CD4-positive, alpha-beta T cell (primary cell): ENCODE measurements at regions not wholly inside any gene's neighbourhood (a gene's known extent, or its start where the extent isn't known, plus 50 kb on each side); places are given as distances from the start of the nearest gene placed in this dataset.

Experiments
- ATAC-seq: fragments of 200-7000 bp; cut with Tn5 transposase; one replicate; pipeline ENCODE4 v1.10.0; 2022; ENCODE audit warnings: mild to moderate bottlenecking; ENCODE audit not compliant: poor library complexity
- CTCF ChIA-PET: fragments of 350-600 bp; sonication (Branson Sonifier 250); formaldehyde crosslinking; loops from one replicate; lab custom pipeline; 2021; ENCODE audit warnings: antibody characterized with exemption, inconsistent platforms; lab: Charles Lee
- POLR2A ChIA-PET: fragments of 350-600 bp; sonication (Branson Sonifier 250); formaldehyde crosslinking; loops from one replicate; lab custom pipeline; 2021; ENCODE audit warnings: antibody characterized with exemption, inconsistent platforms; lab: Charles Lee
- DNase-seq, 14 experiments: peaks; one replicate each; pipeline ENCODE4 v3.0.0-alpha.2; 2013 to 2020; ENCODE audit warnings: mixed read lengths in 2 of 14
- H3K27ac ChIP-seq, 2 donors: one replicate each; pipeline versions ENCODE4 v1.5.1 to v1.7.0; 2013; ENCODE audit warnings: low read length in 2 of 2, low read depth in 1 of 2, mild to moderate bottlenecking in 1 of 2
- H3K27me3 ChIP-seq, 2 experiments: 1 replicate in 1 of 2; 2 replicates in 1 of 2; pipeline versions ENCODE4 v1.6.1 to v1.7.0; 2013; ENCODE audit warnings: low read length in 2 of 2, control low read depth in 1 of 2, mild to moderate bottlenecking in 1 of 2, moderate library complexity in 1 of 2; ENCODE audit not compliant: insufficient read depth in 2 of 2, control insufficient read depth in 1 of 2
- H3K36me3 ChIP-seq: one replicate; pipeline ENCODE4 v1.6.1; 2013; ENCODE audit warnings: low read length, control low read depth; ENCODE audit not compliant: insufficient read depth
- H3K4me1 ChIP-seq: one replicate; pipeline ENCODE4 v1.6.1; 2013; ENCODE audit warnings: low read length, control low read depth; ENCODE audit not compliant: insufficient read depth
- H3K4me3 ChIP-seq: one replicate; pipeline ENCODE4 v1.5.1; 2013; ENCODE audit warnings: mild to moderate bottlenecking, low read length, moderate library complexity
- H3K9me3 ChIP-seq, 2 experiments: 1 replicate in 1 of 2; 2 replicates in 1 of 2; pipeline versions ENCODE4 v1.6.1 to v1.7.0; 2013; ENCODE audit warnings: low read length in 2 of 2, mild to moderate bottlenecking in 2 of 2, control low read depth in 1 of 2, moderate library complexity in 1 of 2; ENCODE audit not compliant: control insufficient read depth in 1 of 2, insufficient read depth in 1 of 2
- H3K27ac Mint-ChIP-seq: one replicate; pipeline ENCODE4 v1.8.0; 2020; ENCODE audit warnings: mixed read lengths
- H3K27me3 Mint-ChIP-seq: one replicate; pipeline ENCODE4 v1.8.0; 2021; ENCODE audit warnings: mixed read lengths
- H3K36me3 Mint-ChIP-seq: one replicate; pipeline ENCODE4 v1.8.0; 2021; ENCODE audit warnings: low read depth, mixed read lengths
- H3K4me1 Mint-ChIP-seq: one replicate; pipeline ENCODE4 v1.8.0; 2021; ENCODE audit warnings: low read depth, mixed read lengths
- H3K4me3 Mint-ChIP-seq: one replicate; pipeline ENCODE4 v1.8.0; 2020; ENCODE audit warnings: mild to moderate bottlenecking, mixed read lengths
- H3K9me3 Mint-ChIP-seq: one replicate; pipeline ENCODE4 v1.8.0; 2020; ENCODE audit warnings: mixed read lengths
- intact Hi-C, 2 experiments: fragments of 100-400 bp; cut with DNase I in 1 of 2; cut with micrococcal nuclease in 1 of 2; formaldehyde crosslinking; loops; one replicate each; pipeline versions ENCODE4 v1.15.1 to v1.9.0; 2023 to 2025; cut with DNase I, micrococcal nuclease
- TF ChIP-seq, protein P1 (sequence below): fragments of 200-600 bp; IDR thresholded peaks from one replicate; pipeline ENCODE4 v1.8.0; 2022; ENCODE audit warnings: antibody characterized with exemption, mild to moderate bottlenecking

DNA sequence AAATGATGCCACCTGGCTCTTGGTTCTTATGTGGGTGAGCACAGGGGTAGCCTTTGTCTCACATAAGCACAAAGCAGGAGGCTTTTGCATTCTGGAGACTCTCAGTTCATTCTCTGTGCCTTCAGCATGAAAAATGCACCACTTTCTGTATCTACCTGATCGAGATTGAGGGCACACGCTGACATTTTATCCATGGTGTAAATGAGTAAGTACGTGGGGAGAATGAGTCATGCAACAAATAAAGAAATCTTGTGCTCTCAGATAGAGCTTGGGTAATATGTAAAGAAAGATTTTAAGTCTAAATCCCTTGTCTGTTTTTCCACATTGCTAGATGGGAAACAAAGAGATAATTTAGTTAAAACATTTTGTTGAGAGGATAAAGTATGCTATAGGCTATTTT, 607.2 kb upstream of the WWC1 start:
- Mint-ChIP-seq H3K4me1 (no peaks in the 10 kb centered on the region), H3K27me3 (no peaks in the 10 kb centered on the region), H3K4me3 (no peak overlapping the region), H3K36me3 (no peaks in the 10 kb centered on the region), H3K27ac (no peak overlapping the region), H3K9me3 (peaks cover 15% of the 10 kb centered on the region)
- intact Hi-C loops, result no loop called here
- ATAC-seq (no peak), DNase-seq (no peak)
- Histone ChIP-seq H3K4me1 (no peaks in the 10 kb centered on the region), H3K36me3 (no peaks in the 10 kb centered on the region), H3K9me3 (peaks cover 0 to 8% of the 10 kb centered on the region in 2 experiments), H3K27me3 (no peaks in the 10 kb centered on the region), H3K4me3 (no peak overlapping the region), H3K27ac (no peak overlapping the region)
- TF ChIP-seq, protein P1, sequence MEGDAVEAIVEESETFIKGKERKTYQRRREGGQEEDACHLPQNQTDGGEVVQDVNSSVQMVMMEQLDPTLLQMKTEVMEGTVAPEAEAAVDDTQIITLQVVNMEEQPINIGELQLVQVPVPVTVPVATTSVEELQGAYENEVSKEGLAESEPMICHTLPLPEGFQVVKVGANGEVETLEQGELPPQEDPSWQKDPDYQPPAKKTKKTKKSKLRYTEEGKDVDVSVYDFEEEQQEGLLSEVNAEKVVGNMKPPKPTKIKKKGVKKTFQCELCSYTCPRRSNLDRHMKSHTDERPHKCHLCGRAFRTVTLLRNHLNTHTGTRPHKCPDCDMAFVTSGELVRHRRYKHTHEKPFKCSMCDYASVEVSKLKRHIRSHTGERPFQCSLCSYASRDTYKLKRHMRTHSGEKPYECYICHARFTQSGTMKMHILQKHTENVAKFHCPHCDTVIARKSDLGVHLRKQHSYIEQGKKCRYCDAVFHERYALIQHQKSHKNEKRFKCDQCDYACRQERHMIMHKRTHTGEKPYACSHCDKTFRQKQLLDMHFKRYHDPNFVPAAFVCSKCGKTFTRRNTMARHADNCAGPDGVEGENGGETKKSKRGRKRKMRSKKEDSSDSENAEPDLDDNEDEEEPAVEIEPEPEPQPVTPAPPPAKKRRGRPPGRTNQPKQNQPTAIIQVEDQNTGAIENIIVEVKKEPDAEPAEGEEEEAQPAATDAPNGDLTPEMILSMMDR, result no peak
- CTCF ChIA-PET, result no interaction called here
- POLR2A ChIA-PET, result no interaction called here

DNA sequence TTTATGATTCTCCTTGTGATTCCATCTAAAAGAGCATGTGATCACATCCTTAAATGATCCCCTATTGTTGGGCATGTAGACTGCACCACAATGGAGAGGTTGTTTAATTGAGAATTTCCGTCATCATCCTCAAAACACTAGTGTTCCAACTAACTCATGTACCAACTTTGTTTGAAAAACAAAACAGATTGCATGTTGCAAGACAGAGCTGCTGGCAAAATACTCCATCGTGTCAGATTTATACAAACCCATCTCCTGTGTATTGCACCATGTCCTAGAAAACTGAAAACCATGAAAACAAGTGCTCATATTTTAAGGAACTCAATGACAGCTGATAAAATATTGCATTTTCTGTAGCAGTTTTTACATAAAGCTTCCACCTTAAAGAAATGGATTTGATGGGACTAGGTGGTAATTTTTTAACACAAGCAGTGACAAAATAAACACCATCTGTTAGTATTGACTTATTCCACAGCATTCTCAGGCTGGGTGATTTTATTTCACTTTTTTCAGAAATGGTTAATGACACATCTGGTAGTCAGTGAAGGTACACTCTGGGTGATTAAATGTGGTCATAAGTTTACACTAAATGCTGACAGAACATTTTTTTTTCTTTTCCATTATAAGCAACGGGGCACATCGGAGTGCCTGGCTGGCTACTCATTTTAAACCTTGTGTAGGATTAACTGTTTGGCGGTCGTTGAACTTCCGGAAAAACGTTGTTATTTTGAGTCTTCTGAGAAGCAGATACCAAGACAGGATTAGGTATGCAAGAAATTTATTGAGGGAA, 602.9 kb upstream of the WWC1 start:
- intact Hi-C loops, result no loop called here
- H3K9me3 ChIP-seq, result peaks cover 0 to 3% of the 10 kb centered on the region in 2 experiments
- no peak for DNase-seq
- ATAC-seq, result no peak
- H3K9me3 Mint-ChIP-seq, result peaks cover 2% of the 10 kb centered on the region
- no peak overlapping the region for H3K27ac ChIP-seq
- TF ChIP-seq, protein P1, result no peak
- no peak overlapping the region for H3K27ac Mint-ChIP-seq
- CTCF ChIA-PET, result no interaction called here
- H3K36me3 Mint-ChIP-seq, result no peaks in the 10 kb centered on the region
- no peak overlapping the region for H3K4me3 ChIP-seq
- H3K4me3 Mint-ChIP-seq, result no peak overlapping the region
- POLR2A ChIA-PET, result no interaction called here
- H3K4me1 Mint-ChIP-seq, result no peaks in the 10 kb centered on the region
- no peaks in the 10 kb centered on the region for H3K36me3 ChIP-seq
- no peaks in the 10 kb centered on the region for H3K4me1 ChIP-seq
- H3K27me3 ChIP-seq, result no peaks in the 10 kb centered on the region
- H3K27me3 Mint-ChIP-seq, result no peaks in the 10 kb centered on the region

DNA sequence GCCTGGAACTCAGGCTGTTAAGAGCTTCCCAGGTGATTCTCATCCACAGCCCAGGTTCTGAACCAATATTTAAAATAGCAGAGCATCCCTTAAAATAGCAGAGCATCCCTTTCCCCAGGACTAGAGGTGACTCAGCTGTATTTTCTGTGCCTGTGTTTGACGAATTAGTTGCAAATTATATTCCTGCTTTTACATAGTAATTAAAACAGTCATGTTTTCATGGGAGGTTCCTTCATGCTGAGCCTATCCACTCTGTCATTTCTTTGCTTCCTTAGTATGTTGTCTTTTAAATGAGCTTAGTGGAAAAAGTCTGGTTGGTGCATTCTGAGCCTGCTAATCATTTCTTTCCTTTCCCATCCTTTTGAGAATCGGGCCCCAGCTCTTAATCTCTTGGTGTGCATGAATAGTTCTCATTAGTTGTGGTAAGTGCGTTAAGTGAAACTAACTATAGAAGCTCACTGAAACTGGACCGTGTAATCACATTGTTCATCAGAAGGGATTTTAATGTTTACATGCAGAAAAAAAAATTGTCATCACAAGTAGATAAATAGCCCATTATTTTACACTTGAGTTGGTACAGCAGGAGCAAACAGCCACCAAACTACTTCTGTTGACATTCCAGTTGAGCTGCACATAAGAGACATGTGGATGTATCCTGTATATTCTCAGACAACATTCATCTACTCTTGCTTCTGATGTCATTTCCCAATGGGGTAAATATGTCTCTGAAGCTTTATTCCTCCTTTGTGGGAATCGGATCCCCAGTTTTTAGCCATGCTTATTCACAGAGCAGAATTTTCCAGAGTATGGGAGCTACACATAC, 596.9 kb upstream of the WWC1 start:
- Mint-ChIP-seq H3K27ac (no peak overlapping the region), H3K4me1 (no peaks in the 10 kb centered on the region), H3K9me3 (peaks cover 2% of the 10 kb centered on the region), H3K27me3 (peaks cover 2% of the 10 kb centered on the region), H3K4me3 (no peak overlapping the region), H3K36me3 (no peaks in the 10 kb centered on the region)
- Histone ChIP-seq H3K4me3 (no peak overlapping the region), H3K4me1 (no peaks in the 10 kb centered on the region), H3K36me3 (no peaks in the 10 kb centered on the region), H3K27ac (no peak overlapping the region), H3K9me3 (peaks cover 0 to 3% of the 10 kb centered on the region in 2 experiments), H3K27me3 (no peaks in the 10 kb centered on the region)
- DNase-seq (no peak), ATAC-seq (no peak)
- TF ChIP-seq, protein P1, result no peak
- CTCF ChIA-PET, result no interaction called here
- intact Hi-C loops, result no loop called here
- POLR2A ChIA-PET, result no interaction called here
